Adrenal gland (tissue), 9 donors: ENCODE measurements at regions not wholly inside any gene's neighbourhood (a gene's known extent, or its start where the extent isn't known, plus 50 kb on each side); places are given as distances from the start of the nearest gene placed in this dataset.
"Not testable (repeated sequence)": the region's sequence is repeated elsewhere in the genome, so short reads cannot be mapped to it uniquely, and the experiment has no call there.

Source experiments
- DNase-seq, 7 donors: peaks; one replicate each; pipeline ENCODE4 v3.0.0-alpha.2; 2019 to 2020
- H3K27ac ChIP-seq, 5 donors: fragments of 200-600 bp; sonication (generic) in 4 of 5; 1 replicate in 3 of 5; 2 replicates in 2 of 5; pipeline versions ENCODE4 v1.5.1 to v1.8.0; 2016 to 2020; ENCODE audit warnings: mild to moderate bottlenecking in 1 of 5
- H3K27me3 ChIP-seq: fragments of 200-600 bp; 2 replicates; pipeline ENCODE4 v1.8.0; 2021
- H3K36me3 ChIP-seq, 2 donors: fragments of 200-600 bp; replicated peaks in 1 of 2; 1 replicate in 1 of 2; 2 replicates in 1 of 2; pipeline versions ENCODE4 v1.5.1 to v1.8.0; 2018 to 2022
- H3K4me1 ChIP-seq, 2 donors: fragments of 200-600 bp; replicated peaks in 1 of 2; 1 replicate in 1 of 2; 2 replicates in 1 of 2; pipeline versions ENCODE4 v1.5.1 to v1.8.0; 2018 to 2021
- H3K4me3 ChIP-seq, 4 donors: fragments of 200-600 bp; sonication (generic) in 3 of 4; one replicate each; pipeline ENCODE4 v1.5.1; 2016 to 2018
- H3K9me3 ChIP-seq, 3 donors: fragments of 200-600 bp; sonication (generic) in 1 of 3; replicated peaks in 1 of 3; 1 replicate in 2 of 3; 2 replicates in 1 of 3; pipeline versions ENCODE4 v1.5.1 to v1.8.0; 2016 to 2021
- CTCF ChIP-seq, 6 experiments: fragments of 450-650 bp in 4 of 6; fragments of 200-600 bp in 2 of 6; sonication (generic) in 1 of 6; IDR thresholded peaks; 1 replicate in 5 of 6; 2 replicates in 1 of 6; pipeline versions ENCODE4 v1.5.1 to v1.8.0; 2016 to 2021; ENCODE audit warnings: antibody characterized with exemption in 6 of 6, mild to moderate bottlenecking in 2 of 6, moderate library complexity in 1 of 6
- WGBS, 4 donors: extraction: QIAGEN DNeasy Blood & Tissue Kit in 2 of 4; methylation state at CpG; one replicate each; pipeline versions ENCODE4 v1.1.5 to v1.1.7; 2013 to 2017; 5-methylcytosine and 5-hydroxymethylcytosine counted together
- intact Hi-C, 2 donors: fragments of 100-400 bp; cut with DNase I; formaldehyde crosslinking; loops; one replicate each; pipeline versions ENCODE4 v1.14.1 to v1.15.0; 2022 to 2023
- donor health status: healthy with polysubstance abuse.
- donor health status: Bipolar disorder and iron deficiency.
- donor health status: DM: yes; HTN: yes; CAD: no.
- donor health status: DM: no; HTN: no; CAD: no.
- donor health status: DM: no; HTN: no; CAD: no.

GRCh38 chr13:18706538-18706937 lies 475.1 kb downstream of the TUBA3C start:
- H3K27ac ChIP-seq, H3K9me3 ChIP-seq, H3K4me1 ChIP-seq, H3K4me3 ChIP-seq, intact Hi-C loops, H3K27me3 ChIP-seq, H3K36me3 ChIP-seq, DNase-seq: not testable (repeated sequence)
- TF ChIP-seq CTCF (IDR thresholded peaks at IDR 0.05), result peak in 1 of 6 experiments; percentile 26
- WGBS, 4 donors, result 39 to 50% (median 47%) methylated on average over 4 of the region's 4 CpGs; no CpG with 5 or more reads in 1 of the 4 donors

GRCh38 chr13:18702464-18703247 lies 479.0 kb downstream of the TUBA3C start:
- DNase-seq, H3K36me3 ChIP-seq, H3K4me3 ChIP-seq, intact Hi-C loops, H3K9me3 ChIP-seq, H3K27ac ChIP-seq, H3K4me1 ChIP-seq, H3K27me3 ChIP-seq: not testable (repeated sequence)
- WGBS, 4 donors, result 59 to 70% (median 64%) methylated on average over 7 to 8 of the region's 8 CpGs

GRCh38 chr13:18698332-18698731 lies 483.3 kb downstream of the TUBA3C start:
- intact Hi-C loops, H3K27me3 ChIP-seq, H3K4me3 ChIP-seq, DNase-seq, H3K27ac ChIP-seq, H3K36me3 ChIP-seq, H3K9me3 ChIP-seq, H3K4me1 ChIP-seq: not testable (repeated sequence)
- 13 to 48% (median 44%) methylated on average over 1 to 3 of the region's 3 CpGs; no CpG with 5 or more reads in 1 of the 4 donors for WGBS, 4 donors

GRCh38 chr13:18697851-18698250 lies 483.8 kb downstream of the TUBA3C start:
- H3K4me1 ChIP-seq, H3K4me3 ChIP-seq, DNase-seq, H3K9me3 ChIP-seq, H3K36me3 ChIP-seq, intact Hi-C loops, H3K27me3 ChIP-seq, H3K27ac ChIP-seq: not testable (repeated sequence)
- 56 to 72% (median 61%) methylated on average over 4 to 8 of the region's 8 CpGs for WGBS, 4 donors

- H3K27ac ChIP-seq, H3K36me3 ChIP-seq, H3K4me1 ChIP-seq, H3K4me3 ChIP-seq, intact Hi-C loops, H3K27me3 ChIP-seq, H3K9me3 ChIP-seq, DNase-seq: not testable (repeated sequence)
- WGBS, 4 donors, result 75 to 92% (median 85%) methylated on average over 13 to 21 of the region's 21 CpGs
Measured at GRCh38 chr13:18697221-18697620, 484.4 kb downstream of the TUBA3C start.

- H3K27me3 ChIP-seq, H3K4me1 ChIP-seq, DNase-seq, H3K27ac ChIP-seq, H3K9me3 ChIP-seq, intact Hi-C loops, H3K36me3 ChIP-seq, H3K4me3 ChIP-seq: not testable (repeated sequence)
- 30 to 38% (median 33%) methylated on average over 2 of the region's 2 CpGs for WGBS, 4 donors
Measured at GRCh38 chr13:18677403-18677802, 504.2 kb downstream of the TUBA3C start.

GRCh38 chr13:18675268-18675667 lies 506.4 kb downstream of the TUBA3C start:
- H3K4me1 ChIP-seq, intact Hi-C loops, H3K27ac ChIP-seq, H3K4me3 ChIP-seq, DNase-seq, H3K36me3 ChIP-seq, H3K9me3 ChIP-seq, H3K27me3 ChIP-seq: not testable (repeated sequence)
- 60 to 80% (median 77%) methylated on average over 2 of the region's 2 CpGs for WGBS, 4 donors

GRCh38 chr13:18673794-18674193 lies 507.8 kb downstream of the TUBA3C start:
- 91 to 97% methylated on average over 6 to 27 of the region's 33 CpGs; no CpG with 5 or more reads in 2 of the 4 donors for WGBS, 4 donors
- H3K4me3 ChIP-seq, DNase-seq: not testable (repeated sequence)

GRCh38 chr13:18666585-18666984 lies 515.0 kb downstream of the TUBA3C start:
- DNase-seq, H3K36me3 ChIP-seq, H3K27ac ChIP-seq, H3K4me3 ChIP-seq, H3K9me3 ChIP-seq, H3K27me3 ChIP-seq, H3K4me1 ChIP-seq, intact Hi-C loops: not testable (repeated sequence)
- WGBS, 4 donors, result 75 to 88% methylated on average over 15 of the region's 16 CpGs; no CpG with 5 or more reads in 2 of the 4 donors

More at GRCh38 chr13:18673794-18674193, 507.8 kb downstream of the TUBA3C start:
- H3K9me3 ChIP-seq, intact Hi-C loops, H3K27ac ChIP-seq, H3K27me3 ChIP-seq, H3K4me1 ChIP-seq, H3K36me3 ChIP-seq: not testable (repeated sequence)

- DNase-seq, H3K9me3 ChIP-seq, H3K36me3 ChIP-seq, H3K27me3 ChIP-seq, intact Hi-C loops, H3K4me1 ChIP-seq, H3K27ac ChIP-seq, H3K4me3 ChIP-seq: not testable (repeated sequence)
- WGBS, 4 donors, result 72 to 84% (median 81%) methylated on average over 3 to 11 of the region's 16 CpGs
Measured at GRCh38 chr13:18665716-18666115, 515.9 kb downstream of the TUBA3C start.
